ENCODE measurements at regions not wholly inside any gene's neighbourhood (a gene's known extent, or its start where the extent isn't known, plus 50 kb on each side); places are given as distances from the start of the nearest gene placed in this dataset.
A peak's percentile ranks its signal among the peaks of the same experiment; 100 is the strongest.
"Not testable (repeated sequence)": the region's sequence is repeated elsewhere in the genome, so short reads cannot be mapped to it uniquely, and the experiment has no call there.

DNA sequence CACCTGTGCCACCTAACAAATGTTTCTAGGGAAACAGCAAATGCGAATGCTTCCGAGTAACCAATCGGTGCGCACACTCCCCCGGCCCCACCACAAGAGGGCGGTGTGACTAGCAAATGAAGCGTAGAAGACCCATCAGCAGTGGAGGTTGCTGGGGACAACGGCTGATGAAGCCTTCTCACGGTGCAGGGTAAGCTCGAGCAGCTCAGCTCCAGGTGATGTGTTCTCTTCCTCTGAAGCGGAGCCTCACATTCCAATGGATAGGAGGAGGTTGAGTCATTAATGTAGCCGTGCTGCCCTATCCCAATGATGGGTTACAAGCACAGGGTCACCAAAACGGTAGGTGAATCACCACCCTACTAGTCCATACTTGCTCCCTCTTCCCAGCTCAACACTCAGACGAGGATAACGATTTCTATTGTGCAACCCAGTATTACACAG, 127.6 kb upstream of the TWIST2 start:
- Histone ChIP-seq H3K27me3 (ENCODE audit: insufficient read depth, low read length) (no peaks in the 10 kb centered on the region), H2BK12ac (ENCODE audit: low read length) (no peak overlapping the region), H2AFZ (ENCODE audit: insufficient read depth, low read length, poor library complexity) (no peak overlapping the region), H3K4me2 (ENCODE audit: low read length) (no peak overlapping the region), H3K9me3 (ENCODE audit: insufficient read depth, low read depth, low read length) (peaks cover 3% of the 10 kb centered on the region), H2AK5ac (ENCODE audit: low read length) (no peak overlapping the region), H3K18ac (ENCODE audit: low read length) (no peak overlapping the region), H3K9ac (ENCODE audit: low read length) (no peak overlapping the region), H3K23ac (ENCODE audit: low read length) (no peak overlapping the region), H3K36me3 (ENCODE audit: control insufficient read depth in 1 of 2, insufficient read depth in 2 of 2, low read length in 2 of 2) (no peaks in the 10 kb centered on the region), H4K12ac (ENCODE audit: low read depth, low read length) (no peak overlapping the region), H3K27ac (ENCODE audit: low read depth, low read length) (no peak overlapping the region), H3K4ac (ENCODE audit: low read depth, low read length) (no peak overlapping the region), H4K8ac (ENCODE audit: low read depth, low read length) (no peak overlapping the region), H3K4me1 (ENCODE audit: control insufficient read depth in 1 of 2, insufficient read depth in 2 of 2, low read length in 2 of 2) (no peaks in the 10 kb centered on the region), H3K79me1 (ENCODE audit: low read length) (no peaks in the 10 kb centered on the region), H3K79me2 (ENCODE audit: control insufficient read depth, insufficient read depth, low read length, poor library complexity) (no peaks in the 10 kb centered on the region), H4K91ac (ENCODE audit: low read depth, low read length) (no peak overlapping the region), H3K4me3 (ENCODE audit: low read depth, low read length) (no peak overlapping the region), H3K14ac (ENCODE audit: low read length) (no peak overlapping the region), H2BK5ac (ENCODE audit: low read depth, low read length, poor library complexity) (no peak overlapping the region), H2BK120ac (ENCODE audit: insufficient read depth, low read length, poor library complexity) (no peak overlapping the region)
- WGBS (ENCODE audit: extremely low coverage, insufficient coverage, insufficient read length), result no CpG with 5 or more reads among the region's 15 CpGs
- peak; percentile 79 to 85 for DNase-seq

DNA sequence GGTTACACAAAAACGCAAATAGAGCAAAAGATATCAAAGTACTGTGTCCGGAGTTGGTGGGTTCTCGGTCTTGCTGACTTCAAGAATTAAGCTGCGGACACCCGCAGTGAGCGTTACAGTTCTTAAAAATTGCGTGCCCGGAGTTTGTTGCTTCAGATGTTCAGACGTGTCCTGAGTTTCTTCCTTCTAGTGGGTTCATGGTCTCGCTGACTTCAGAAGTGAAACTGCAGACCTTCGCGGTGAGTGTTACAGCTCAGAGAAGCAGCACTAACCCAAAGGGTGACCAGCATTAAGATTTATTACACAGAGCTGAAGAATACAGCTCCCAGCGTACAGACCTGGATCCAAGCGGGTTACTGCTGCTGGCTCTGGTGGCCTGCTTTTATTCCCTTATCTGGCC, 125.7 kb upstream of the TWIST2 start:
- no peak for DNase-seq

DNA sequence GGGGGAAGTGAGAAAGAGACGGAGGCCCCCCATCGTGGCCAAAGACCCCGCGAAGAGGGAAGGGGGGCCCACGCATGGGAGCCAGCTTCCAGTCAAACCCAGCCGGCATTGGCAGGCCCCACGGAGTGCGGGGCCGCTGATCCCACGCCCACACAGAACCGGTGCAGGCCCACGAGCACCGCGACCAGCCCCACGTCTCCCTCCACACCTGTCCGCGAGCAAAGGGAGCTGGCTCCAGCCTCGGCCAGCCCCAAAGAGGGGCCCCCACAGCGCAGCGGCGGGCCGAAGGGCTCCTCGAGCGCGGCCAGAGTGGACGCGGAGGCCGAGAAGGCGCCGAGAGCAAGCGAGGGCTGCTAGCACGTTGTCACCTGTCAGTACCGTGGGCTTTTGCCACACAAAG, 125.0 kb upstream of the TWIST2 start:
- Histone ChIP-seq H4K91ac (ENCODE audit: low read depth, low read length) (no peak overlapping the region), H3K79me1 (ENCODE audit: low read length) (no peaks in the 10 kb centered on the region), H3K36me3 (ENCODE audit: control insufficient read depth in 1 of 2, insufficient read depth in 2 of 2, low read length in 2 of 2) (no peaks in the 10 kb centered on the region), H4K12ac (ENCODE audit: low read depth, low read length) (no peak overlapping the region), H2BK120ac (ENCODE audit: insufficient read depth, low read length, poor library complexity) (no peak overlapping the region), H2AFZ (ENCODE audit: insufficient read depth, low read length, poor library complexity) (no peak overlapping the region), H3K4me3 (ENCODE audit: low read depth, low read length) (no peak overlapping the region), H2BK12ac (ENCODE audit: low read length) (no peak overlapping the region), H3K27me3 (ENCODE audit: insufficient read depth, low read length) (no peaks in the 10 kb centered on the region), H2BK5ac (ENCODE audit: low read depth, low read length, poor library complexity) (no peak overlapping the region), H3K4me2 (ENCODE audit: low read length) (no peak overlapping the region), H3K9ac (ENCODE audit: low read length) (no peak overlapping the region), H3K14ac (ENCODE audit: low read length) (no peak overlapping the region), H3K4ac (ENCODE audit: low read depth, low read length) (no peak overlapping the region), H3K27ac (ENCODE audit: low read depth, low read length) (no peak overlapping the region), H3K4me1 (ENCODE audit: control insufficient read depth in 1 of 2, insufficient read depth in 2 of 2, low read length in 2 of 2) (peaks cover 0 to 2% of the 10 kb centered on the region in 2 experiments), H4K8ac (ENCODE audit: low read depth, low read length) (no peak overlapping the region), H2AK5ac (ENCODE audit: low read length) (no peak overlapping the region), H3K23ac (ENCODE audit: low read length) (no peak overlapping the region), H3K9me3 (ENCODE audit: insufficient read depth, low read depth, low read length) (no peaks in the 10 kb centered on the region), H3K18ac (ENCODE audit: low read length) (no peak overlapping the region), H3K79me2 (ENCODE audit: control insufficient read depth, insufficient read depth, low read length, poor library complexity) (no peaks in the 10 kb centered on the region)
- DNase-seq, result no peak
- WGBS (ENCODE audit: extremely low coverage, insufficient coverage, insufficient read length), result no CpG with 5 or more reads among the region's 33 CpGs

More for the DNA sequence above, 125.7 kb upstream of the TWIST2 start:
- H3K14ac ChIP-seq (ENCODE audit: low read length), result no peak overlapping the region
- H3K36me3 ChIP-seq (ENCODE audit: control insufficient read depth in 1 of 2, insufficient read depth in 2 of 2, low read length in 2 of 2), result no peaks in the 10 kb centered on the region
- no peak overlapping the region for H2BK120ac ChIP-seq (ENCODE audit: insufficient read depth, low read length, poor library complexity)
- H3K27me3 ChIP-seq (ENCODE audit: insufficient read depth, low read length), result no peaks in the 10 kb centered on the region
- no peak overlapping the region for H3K27ac ChIP-seq (ENCODE audit: low read depth, low read length)
- H3K9ac ChIP-seq (ENCODE audit: low read length), result no peak overlapping the region
- no peak overlapping the region for H2BK12ac ChIP-seq (ENCODE audit: low read length)
- H2AFZ ChIP-seq (ENCODE audit: insufficient read depth, low read length, poor library complexity), result no peak overlapping the region
- H3K9me3 ChIP-seq (ENCODE audit: insufficient read depth, low read depth, low read length), result peaks cover 1% of the 10 kb centered on the region
- no peak overlapping the region for H4K8ac ChIP-seq (ENCODE audit: low read depth, low read length)
- no peaks in the 10 kb centered on the region for H3K79me1 ChIP-seq (ENCODE audit: low read length)
- no peak overlapping the region for H4K91ac ChIP-seq (ENCODE audit: low read depth, low read length)
- H3K4me1 ChIP-seq (ENCODE audit: control insufficient read depth in 1 of 2, insufficient read depth in 2 of 2, low read length in 2 of 2), result no peaks in the 10 kb centered on the region
- H3K79me2 ChIP-seq (ENCODE audit: control insufficient read depth, insufficient read depth, low read length, poor library complexity), result no peaks in the 10 kb centered on the region
- H3K18ac ChIP-seq (ENCODE audit: low read length), result no peak overlapping the region
- no CpG with 5 or more reads among the region's 14 CpGs for WGBS (ENCODE audit: extremely low coverage, insufficient coverage, insufficient read length)
- no peak overlapping the region for H2BK5ac ChIP-seq (ENCODE audit: low read depth, low read length, poor library complexity)
- no peak overlapping the region for H3K23ac ChIP-seq (ENCODE audit: low read length)
- H3K4ac ChIP-seq (ENCODE audit: low read depth, low read length), result no peak overlapping the region
- no peak overlapping the region for H4K12ac ChIP-seq (ENCODE audit: low read depth, low read length)
- no peak overlapping the region for H3K4me2 ChIP-seq (ENCODE audit: low read length)
- no peak overlapping the region for H3K4me3 ChIP-seq (ENCODE audit: low read depth, low read length)
- H2AK5ac ChIP-seq (ENCODE audit: low read length), result no peak overlapping the region

DNA sequence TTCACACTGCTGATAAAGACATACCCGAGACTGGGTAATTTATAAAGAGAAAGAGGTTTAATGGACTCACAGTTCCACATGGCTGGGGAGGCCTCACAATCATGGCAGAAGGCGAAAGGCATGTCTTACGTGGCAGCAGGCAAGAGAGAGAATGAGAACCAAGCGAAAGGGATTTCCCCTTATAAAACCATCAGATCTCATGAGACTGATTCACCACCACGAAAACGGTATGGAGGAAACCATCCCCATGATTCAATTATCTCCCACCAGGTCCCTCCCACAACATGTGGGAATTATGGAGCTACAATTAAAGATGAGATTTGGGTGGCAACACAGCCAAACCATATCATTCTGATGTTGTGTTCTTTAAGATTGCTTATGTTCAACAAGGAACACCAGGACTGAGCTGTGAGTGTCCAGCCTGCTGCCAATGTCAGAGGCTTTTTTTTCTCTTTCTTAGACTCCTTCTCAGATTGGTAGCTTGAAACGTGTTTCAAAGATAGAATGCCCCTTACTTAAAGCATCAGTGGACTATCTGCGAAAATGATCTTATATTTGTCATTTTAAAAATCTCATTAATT, 124.1 kb upstream of the TWIST2 start:
- H2BK12ac ChIP-seq (ENCODE audit: low read length); DNase-seq: not testable (repeated sequence)
- no CpG with 5 or more reads among the region's 8 CpGs for WGBS (ENCODE audit: extremely low coverage, insufficient coverage, insufficient read length)

More for the DNA sequence above, 124.1 kb upstream of the TWIST2 start:
- H2AFZ ChIP-seq (ENCODE audit: insufficient read depth, low read length, poor library complexity); H2AK5ac ChIP-seq (ENCODE audit: low read length); H3K4me2 ChIP-seq (ENCODE audit: low read length); H2BK5ac ChIP-seq (ENCODE audit: low read depth, low read length, poor library complexity); H4K91ac ChIP-seq (ENCODE audit: low read depth, low read length); H3K18ac ChIP-seq (ENCODE audit: low read length); H3K79me1 ChIP-seq (ENCODE audit: low read length); H4K12ac ChIP-seq (ENCODE audit: low read depth, low read length); H4K8ac ChIP-seq (ENCODE audit: low read depth, low read length); H3K14ac ChIP-seq (ENCODE audit: low read length); H3K36me3 ChIP-seq (ENCODE audit: control insufficient read depth in 1 of 2, insufficient read depth in 2 of 2, low read length in 2 of 2); H3K9me3 ChIP-seq (ENCODE audit: insufficient read depth, low read depth, low read length); H3K79me2 ChIP-seq (ENCODE audit: control insufficient read depth, insufficient read depth, low read length, poor library complexity); H3K4ac ChIP-seq (ENCODE audit: low read depth, low read length); H3K9ac ChIP-seq (ENCODE audit: low read length); H3K27ac ChIP-seq (ENCODE audit: low read depth, low read length); H3K27me3 ChIP-seq (ENCODE audit: insufficient read depth, low read length); H3K23ac ChIP-seq (ENCODE audit: low read length); H2BK120ac ChIP-seq (ENCODE audit: insufficient read depth, low read length, poor library complexity); H3K4me1 ChIP-seq (ENCODE audit: control insufficient read depth in 1 of 2, insufficient read depth in 2 of 2, low read length in 2 of 2); H3K4me3 ChIP-seq (ENCODE audit: low read depth, low read length): not testable (repeated sequence)

Measured in trophoblast cell (in vitro differentiated cells and primary cell).